ENCODE measurements at regions not wholly inside any gene's neighbourhood (a gene's known extent, or its start where the extent isn't known, plus 50 kb on each side); places are given as distances from the start of the nearest gene placed in this dataset.

DNA sequence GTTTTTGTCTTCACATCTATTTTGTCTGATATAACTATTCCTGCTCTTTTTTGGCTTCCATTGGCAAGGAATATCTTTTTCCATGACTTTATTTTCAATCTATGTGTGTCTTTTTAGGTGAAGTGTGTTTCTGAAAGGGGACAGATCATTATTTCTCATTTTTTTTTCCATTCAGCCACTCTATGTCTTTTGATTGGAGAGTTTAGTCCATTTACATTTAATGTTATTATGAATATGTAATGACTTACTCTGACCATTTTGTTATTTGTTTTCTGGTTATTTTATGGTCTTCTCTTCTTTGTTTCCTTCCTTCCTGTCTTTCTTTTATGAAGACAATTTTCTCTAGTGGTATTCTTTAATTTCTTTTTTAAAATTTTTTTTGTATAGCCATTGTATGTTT is 178.6 kb upstream of the CNTN5 start:
- H3K9me3 ChIP-seq (replicated peaks; ENCODE audit: control insufficient read depth, insufficient read depth, low read length): no peaks in the 10 kb centered on the region

DNA sequence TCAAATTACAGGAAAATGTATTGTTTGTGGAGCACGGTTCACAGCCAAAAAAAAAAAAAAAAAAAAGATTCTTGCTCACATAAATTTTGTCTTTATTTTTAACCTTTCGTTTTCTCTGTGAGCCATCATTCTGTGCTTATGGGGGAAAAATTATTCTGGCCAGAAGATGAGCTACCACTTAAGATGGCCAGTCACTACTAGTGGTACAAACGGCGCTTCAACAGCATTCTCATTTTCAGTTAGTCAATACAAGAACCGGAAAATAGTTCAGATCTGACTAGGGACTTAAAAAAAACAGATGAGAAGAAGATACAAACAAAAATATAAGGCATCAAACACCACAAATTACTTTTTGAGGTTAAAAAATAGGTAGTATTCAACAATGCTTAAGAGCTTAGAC is 158.6 kb upstream of the CNTN5 start:
- BruUV-seq (replicated peaks): no TSS peak
- 13% methylated on average over 4 of the region's 5 CpGs for WGBS (ENCODE audit: insufficient coverage, insufficient replicate concordance, low lambda C conversion rate, missing lambda C conversion rate)
- no peaks in the 10 kb centered on the region for H3K9me3 ChIP-seq (replicated peaks; ENCODE audit: control insufficient read depth, insufficient read depth, low read length)

More for the DNA sequence above, 178.6 kb upstream of the CNTN5 start:
- ATAC-seq (no peak), FAIRE-seq (no peak), DNase-seq (ENCODE audit: low read depth, low spot score) (no peak)
- TF ChIP-seq TBL1XR1 (IDR thresholded peaks at IDR 0.05; ENCODE audit: low read depth, low read length) (no peak), FOXK2 (IDR thresholded peaks at IDR 0.05) (no peak), SUPT20H (IDR thresholded peaks at IDR 0.05; ENCODE audit: borderline replicate concordance, control insufficient read depth, low read depth, low read length) (no peak), CBX5 (IDR thresholded peaks at IDR 0.05; ENCODE audit: low read depth) (no peak), MYC (IDR thresholded peaks at IDR 0.05; ENCODE audit: insufficient read depth, insufficient read length, insufficient replicate concordance, low read length, severe bottlenecking) (no peak), RUNX3 (IDR thresholded peaks at IDR 0.05; ENCODE audit: low read length) (no peak), PBX3 (IDR thresholded peaks at IDR 0.05; ENCODE audit: insufficient replicate concordance, low read depth, low read length) (no peak)
- CTCF ChIA-PET: no interaction called here
- Histone ChIP-seq H3K27ac (ENCODE audit: control insufficient read depth, insufficient read depth) (no peak overlapping the region), H3K79me2 (ENCODE audit: control insufficient read depth, insufficient read depth, low read length) (no peaks in the 10 kb centered on the region), H3K27me3 (replicated peaks in 1 of 2; ENCODE audit: control insufficient read depth in 2 of 2, insufficient read depth in 2 of 2, low read length in 1 of 2) (no peaks in the 10 kb centered on the region), H3K36me3 (ENCODE audit: control insufficient read depth in 2 of 2, insufficient read depth in 2 of 2, low read length in 1 of 2) (no peaks in the 10 kb centered on the region), H3K4me1 (ENCODE audit: control insufficient read depth, insufficient read depth, low read length) (no peaks in the 10 kb centered on the region), H2AFZ (ENCODE audit: control insufficient read depth, low read depth, low read length) (no peak overlapping the region), H3K4me2 (ENCODE audit: control insufficient read depth, insufficient read depth) (no peak overlapping the region), H4K20me1 (ENCODE audit: control insufficient read depth, insufficient read depth) (no peaks in the 10 kb centered on the region), H3K9ac (ENCODE audit: control insufficient read depth, insufficient read depth, low read length) (no peak overlapping the region), H3K4me3 (no peak overlapping the region)
- RAD21 ChIA-PET (ENCODE audit: unreplicated experiment): no interaction called here
- POLR2A ChIA-PET: no interaction called here
- intact Hi-C loops (cut with micrococcal nuclease; ENCODE audit: unreplicated experiment): no loop called here
- no TSS peak for BruUV-seq (replicated peaks)
- in situ Hi-C loops (cut with MboI): no loop called here
- SMC1A ChIA-PET (ENCODE audit: uncharacterized antibody, unreplicated experiment): no interaction called here

More for the DNA sequence above, 158.6 kb upstream of the CNTN5 start:
- no peak overlapping the region for H3K4me2 ChIP-seq (ENCODE audit: control insufficient read depth, insufficient read depth)
- H3K36me3 ChIP-seq (ENCODE audit: control insufficient read depth in 2 of 2, insufficient read depth in 2 of 2, low read length in 1 of 2): no peaks in the 10 kb centered on the region
- ATAC-seq (peak; percentile 54), FAIRE-seq (no peak), DNase-seq (ENCODE audit: low read depth, low spot score) (no peak)
- ChIA-PET POLR2A (no interaction called here), SMC1A (ENCODE audit: uncharacterized antibody, unreplicated experiment) (no interaction called here), CTCF (no interaction called here), RAD21 (ENCODE audit: unreplicated experiment) (no interaction called here)
- H3K4me3 ChIP-seq: no peak overlapping the region
- no peak overlapping the region for H3K27ac ChIP-seq (ENCODE audit: control insufficient read depth, insufficient read depth)
- in situ Hi-C loops (cut with MboI): no loop called here
- H2AFZ ChIP-seq (ENCODE audit: control insufficient read depth, low read depth, low read length): no peak overlapping the region
- TF ChIP-seq MXI1 (IDR thresholded peaks at IDR 0.05; ENCODE audit: low read depth, low read length): no peak
- no peak for TF ChIP-seq CREB1 (IDR thresholded peaks at IDR 0.05; ENCODE audit: low read depth)
- no peak for TF ChIP-seq RELB (IDR thresholded peaks at IDR 0.05; ENCODE audit: low read depth)
- TF ChIP-seq RUNX3 (IDR thresholded peaks at IDR 0.05; ENCODE audit: low read length): no peak
- no peak for TF ChIP-seq ETV6 (conservative IDR thresholded peaks at IDR 0.05 in 1 of 2, IDR thresholded peaks at IDR 0.05 in 1 of 2; ENCODE audit: borderline replicate concordance in 1 of 2, low read depth in 1 of 2)
- TF ChIP-seq SMARCA5 (IDR thresholded peaks at IDR 0.05): no peak
- TF ChIP-seq HDGF (IDR thresholded peaks at IDR 0.05): no peak
- no peak for TF ChIP-seq YY1 (IDR thresholded peaks at IDR 0.05; ENCODE audit: low read depth, low read length)
- TF ChIP-seq MTA2 (IDR thresholded peaks at IDR 0.05; ENCODE audit: low read depth): no peak
- TF ChIP-seq, protein P1, sequence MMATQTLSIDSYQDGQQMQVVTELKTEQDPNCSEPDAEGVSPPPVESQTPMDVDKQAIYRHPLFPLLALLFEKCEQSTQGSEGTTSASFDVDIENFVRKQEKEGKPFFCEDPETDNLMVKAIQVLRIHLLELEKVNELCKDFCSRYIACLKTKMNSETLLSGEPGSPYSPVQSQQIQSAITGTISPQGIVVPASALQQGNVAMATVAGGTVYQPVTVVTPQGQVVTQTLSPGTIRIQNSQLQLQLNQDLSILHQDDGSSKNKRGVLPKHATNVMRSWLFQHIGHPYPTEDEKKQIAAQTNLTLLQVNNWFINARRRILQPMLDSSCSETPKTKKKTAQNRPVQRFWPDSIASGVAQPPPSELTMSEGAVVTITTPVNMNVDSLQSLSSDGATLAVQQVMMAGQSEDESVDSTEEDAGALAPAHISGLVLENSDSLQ (IDR thresholded peaks at IDR 0.05): no peak
- no peak for TF ChIP-seq NR2C1 (IDR thresholded peaks at IDR 0.05)
- H3K9ac ChIP-seq (ENCODE audit: control insufficient read depth, insufficient read depth, low read length): no peak overlapping the region
- H3K79me2 ChIP-seq (ENCODE audit: control insufficient read depth, insufficient read depth, low read length): no peaks in the 10 kb centered on the region
- no peaks in the 10 kb centered on the region for H4K20me1 ChIP-seq (ENCODE audit: control insufficient read depth, insufficient read depth)
- H3K27me3 ChIP-seq (replicated peaks in 1 of 2; ENCODE audit: control insufficient read depth in 2 of 2, insufficient read depth in 2 of 2, low read length in 1 of 2): no peaks in the 10 kb centered on the region
- intact Hi-C loops (cut with micrococcal nuclease; ENCODE audit: unreplicated experiment): no loop called here
- no peaks in the 10 kb centered on the region for H3K4me1 ChIP-seq (ENCODE audit: control insufficient read depth, insufficient read depth, low read length)

All from GM12878 (cell line).